Astrocyte of the cerebellum (primary cell): ENCODE measurements at regions not wholly inside any gene's neighbourhood (a gene's known extent, or its start where the extent isn't known, plus 50 kb on each side); places are given as distances from the start of the nearest gene placed in this dataset.

Experiments used
- DNase-seq: peaks from one replicate; pipeline ENCODE4 v3.0.0-alpha.2; 2011; ENCODE audit warnings: low read depth
- H3K4me3 ChIP-seq: 2 replicates; pipeline ENCODE4 v1.5.1; 2011; ENCODE audit warnings: mild to moderate bottlenecking, low read depth, low read length, moderate library complexity
- in situ Hi-C: cut with HindIII; loops from 2 replicates; pipeline ENCODE4 v1.10.0; 2017; ENCODE audit warnings: low sequenced_read_pairs
- TF ChIP-seq, protein P1 (sequence below): IDR thresholded peaks from 2 replicates; pipeline ENCODE4 v1.5.1; 2012; ENCODE audit warnings: low read length, low read depth, moderate library complexity, mild to moderate bottlenecking; ENCODE audit errors: missing control alignments

DNA sequence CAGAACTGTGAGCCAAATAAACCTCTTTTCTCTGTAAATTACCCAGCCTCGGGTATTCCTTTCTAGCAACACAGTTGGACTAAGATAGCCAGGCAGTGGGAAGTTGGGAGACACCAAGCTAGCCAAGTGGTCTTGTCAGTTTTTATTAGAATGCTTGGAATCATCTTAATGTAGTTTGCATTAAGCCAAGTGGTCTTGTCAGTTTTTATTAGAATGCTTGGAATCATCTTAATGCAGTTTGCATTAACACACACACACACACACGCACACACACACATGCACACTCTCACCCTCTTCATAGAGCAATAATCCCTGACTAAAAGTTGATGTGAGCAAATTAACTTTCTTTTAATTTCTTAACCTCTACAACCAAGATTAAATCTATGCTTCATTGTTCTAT is 151.5 kb downstream of the VAPA start:
- TF ChIP-seq, protein P1, sequence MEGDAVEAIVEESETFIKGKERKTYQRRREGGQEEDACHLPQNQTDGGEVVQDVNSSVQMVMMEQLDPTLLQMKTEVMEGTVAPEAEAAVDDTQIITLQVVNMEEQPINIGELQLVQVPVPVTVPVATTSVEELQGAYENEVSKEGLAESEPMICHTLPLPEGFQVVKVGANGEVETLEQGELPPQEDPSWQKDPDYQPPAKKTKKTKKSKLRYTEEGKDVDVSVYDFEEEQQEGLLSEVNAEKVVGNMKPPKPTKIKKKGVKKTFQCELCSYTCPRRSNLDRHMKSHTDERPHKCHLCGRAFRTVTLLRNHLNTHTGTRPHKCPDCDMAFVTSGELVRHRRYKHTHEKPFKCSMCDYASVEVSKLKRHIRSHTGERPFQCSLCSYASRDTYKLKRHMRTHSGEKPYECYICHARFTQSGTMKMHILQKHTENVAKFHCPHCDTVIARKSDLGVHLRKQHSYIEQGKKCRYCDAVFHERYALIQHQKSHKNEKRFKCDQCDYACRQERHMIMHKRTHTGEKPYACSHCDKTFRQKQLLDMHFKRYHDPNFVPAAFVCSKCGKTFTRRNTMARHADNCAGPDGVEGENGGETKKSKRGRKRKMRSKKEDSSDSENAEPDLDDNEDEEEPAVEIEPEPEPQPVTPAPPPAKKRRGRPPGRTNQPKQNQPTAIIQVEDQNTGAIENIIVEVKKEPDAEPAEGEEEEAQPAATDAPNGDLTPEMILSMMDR = no peak
- in situ Hi-C loops = no loop called here
- H3K4me3 ChIP-seq = no peak overlapping the region
- DNase-seq = no peak

- DNase-seq = no peak
- TF ChIP-seq, protein P1 = no peak
- H3K4me3 ChIP-seq = no peak overlapping the region
- in situ Hi-C loops = no loop called here
Measured at GRCh38 chr18:10067670-10068659, 154.1 kb downstream of the VAPA start.

- no peak for DNase-seq
- no peak overlapping the region for H3K4me3 ChIP-seq
- in situ Hi-C loops = no loop called here
- TF ChIP-seq, protein P1 = no peak
Measured at GRCh38 chr18:10068766-10069567, 155.2 kb downstream of the VAPA start.

DNA sequence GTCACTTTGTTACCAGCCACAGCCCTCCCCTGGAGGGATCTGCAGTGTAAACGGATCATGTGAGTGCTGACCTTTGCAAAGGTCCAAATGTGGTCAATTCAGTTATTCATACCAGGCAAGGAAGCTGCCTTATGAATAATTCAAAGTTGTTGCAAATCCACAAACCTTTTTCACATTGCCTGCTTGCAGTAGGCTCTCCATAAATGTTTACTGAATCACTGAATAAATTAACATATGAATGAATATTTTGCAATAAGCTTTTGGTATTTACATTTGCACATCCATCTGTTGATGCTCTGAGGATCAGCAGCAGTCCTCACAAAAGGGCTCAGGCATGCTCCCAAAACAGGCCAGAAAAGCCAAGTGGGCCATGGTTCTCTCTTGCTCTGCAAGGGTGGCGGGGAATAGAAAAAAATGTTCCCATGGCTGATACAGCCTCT is 156.8 kb downstream of the VAPA start:
- TF ChIP-seq, protein P1 = no peak
- DNase-seq = peak; percentile 88
- in situ Hi-C loops = no loop called here
- no peak overlapping the region for H3K4me3 ChIP-seq

DNA sequence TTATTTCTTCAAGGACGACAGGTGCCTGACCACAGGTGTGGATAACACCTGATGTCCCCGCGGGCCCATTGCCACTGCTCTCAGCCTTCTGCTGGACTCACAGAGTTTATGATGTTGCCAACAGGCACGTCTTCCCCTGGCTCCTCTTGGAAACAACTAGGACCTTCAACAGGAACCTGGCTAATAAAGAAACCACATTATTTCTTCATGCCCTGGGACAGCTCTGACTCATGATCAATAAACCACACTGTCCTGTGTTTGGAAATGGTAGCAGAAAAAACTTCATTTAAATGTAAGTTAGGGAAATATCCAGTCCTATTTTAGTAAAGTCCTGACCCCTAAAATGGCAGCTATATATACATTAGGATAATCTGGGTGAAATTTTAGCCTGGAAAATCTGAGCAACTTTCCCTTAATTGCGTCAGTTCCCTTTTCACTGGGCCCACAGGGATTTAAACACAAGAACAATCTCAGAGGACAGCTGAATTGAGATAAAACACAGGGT is 158.9 kb downstream of the VAPA start:
- in situ Hi-C loops = no loop called here
- TF ChIP-seq, protein P1 = no peak
- DNase-seq = peak; percentile 59
- H3K4me3 ChIP-seq = no peak overlapping the region

DNA sequence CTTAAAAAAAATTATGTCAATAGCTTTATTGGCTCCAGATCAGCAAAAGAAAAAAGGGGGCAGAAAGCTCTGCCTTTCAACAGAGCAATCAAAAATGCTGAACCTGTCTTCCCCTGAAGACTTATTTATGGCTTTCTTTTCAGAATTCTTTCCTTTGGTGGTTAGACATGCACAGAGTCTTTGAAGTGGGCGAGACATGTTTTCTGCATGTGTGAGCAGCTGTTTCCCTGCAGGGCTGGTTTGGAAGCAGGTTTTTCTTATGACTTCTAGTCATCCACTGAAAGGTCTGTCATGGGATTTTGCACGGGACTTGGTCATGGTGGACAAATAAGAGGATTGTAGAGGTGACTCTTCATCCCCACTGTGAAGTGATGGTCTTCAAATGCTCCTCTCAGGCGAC is 160.3 kb downstream of the VAPA start:
- no peak overlapping the region for H3K4me3 ChIP-seq
- DNase-seq = peak; percentile 35
- TF ChIP-seq, protein P1 = no peak
- in situ Hi-C loops = no loop called here
